Mesodermal cell (in vitro differentiated cells): ENCODE measurements at regions not wholly inside any gene's neighbourhood (a gene's known extent, or its start where the extent isn't known, plus 50 kb on each side); places are given as distances from the start of the nearest gene placed in this dataset.
"Not testable (repeated sequence)": the region's sequence is repeated elsewhere in the genome, so short reads cannot be mapped to it uniquely, and the experiment has no call there.

Experiments used
- H3K27ac ChIP-seq: 2 replicates; pipeline ENCODE4 v1.7.0; 2013; ENCODE audit warnings: mild to moderate bottlenecking, low read depth, low read length, moderate library complexity; ENCODE audit not compliant: severe bottlenecking
- H3K36me3 ChIP-seq: 2 replicates; pipeline ENCODE4 v1.7.1; 2013; ENCODE audit warnings: mild to moderate bottlenecking, low read length, moderate library complexity; ENCODE audit not compliant: control insufficient read depth, insufficient read depth
- H3K4me1 ChIP-seq: one replicate; pipeline ENCODE4 v1.7.1; 2013; ENCODE audit warnings: mild to moderate bottlenecking, low read length; ENCODE audit not compliant: insufficient read depth, control insufficient read depth, poor library complexity, severe bottlenecking
- H3K4me3 ChIP-seq: 2 replicates; pipeline ENCODE4 v1.7.0; 2013; ENCODE audit warnings: low read length, control low read depth, mild to moderate bottlenecking; ENCODE audit not compliant: insufficient read depth, poor library complexity, severe bottlenecking; ENCODE audit errors: extremely low read depth
- H3K9me3 ChIP-seq: 2 replicates; pipeline ENCODE4 v1.7.1; 2013; ENCODE audit warnings: mild to moderate bottlenecking, low read length, moderate library complexity; ENCODE audit not compliant: control insufficient read depth
- WGBS, 2 experiments: methylation state at CpG; one replicate each; pipeline ENCODE4 v1.1.5; 2013; ENCODE audit warnings: missing lambda C conversion rate in 2 of 2; ENCODE audit not compliant: insufficient coverage in 2 of 2; 5-methylcytosine and 5-hydroxymethylcytosine counted together

GRCh38 chr16:29148867-29149272 lies 164.0 kb downstream of the LAT start:
- WGBS, 2 experiments, result 86 to 92% methylated on average over 8 to 15 of the region's 15 CpGs
- Histone ChIP-seq H3K9me3 (no peaks in the 10 kb centered on the region), H3K27ac (no peak overlapping the region), H3K36me3 (no peaks in the 10 kb centered on the region), H3K4me1 (peaks cover 4% of the 10 kb centered on the region), H3K4me3 (no peak overlapping the region)

GRCh38 chr16:29148131-29148691 lies 163.4 kb downstream of the LAT start:
- 85 to 90% methylated on average over 8 to 10 of the region's 15 CpGs for WGBS, 2 experiments
- Histone ChIP-seq H3K4me3 (no peak overlapping the region), H3K36me3 (no peaks in the 10 kb centered on the region), H3K27ac (no peak overlapping the region), H3K9me3 (no peaks in the 10 kb centered on the region), H3K4me1 (peaks cover 4% of the 10 kb centered on the region)

- 87 to 89% methylated on average over 5 to 7 of the region's 10 CpGs for WGBS, 2 experiments
- not testable (repeated sequence) for H3K36me3 ChIP-seq, H3K4me3 ChIP-seq, H3K9me3 ChIP-seq, H3K27ac ChIP-seq, H3K4me1 ChIP-seq
Observed at GRCh38 chr16:29147710-29148109, 162.9 kb downstream of the LAT start.

GRCh38 chr16:29146808-29147643 lies 162.2 kb downstream of the LAT start:
- not testable (repeated sequence) for H3K9me3 ChIP-seq, H3K36me3 ChIP-seq, H3K4me3 ChIP-seq, H3K27ac ChIP-seq, H3K4me1 ChIP-seq
- WGBS, 2 experiments, result 89 to 93% methylated on average over 4 to 6 of the region's 11 CpGs

GRCh38 chr16:29146266-29146665 lies 161.4 kb downstream of the LAT start:
- no peaks in the 10 kb centered on the region for H3K9me3 ChIP-seq
- H3K27ac ChIP-seq, result no peak overlapping the region
- no peaks in the 10 kb centered on the region for H3K36me3 ChIP-seq
- no peak overlapping the region for H3K4me3 ChIP-seq
- 89 to 97% methylated on average over 6 to 10 of the region's 15 CpGs for WGBS, 2 experiments
- no peaks in the 10 kb centered on the region for H3K4me1 ChIP-seq

- not testable (repeated sequence) for H3K9me3 ChIP-seq, H3K27ac ChIP-seq, H3K36me3 ChIP-seq, H3K4me1 ChIP-seq, H3K4me3 ChIP-seq
- WGBS, 2 experiments, result 87 to 94% methylated on average over 9 to 11 of the region's 15 CpGs
Observed at GRCh38 chr16:29145486-29146225, 160.8 kb downstream of the LAT start.

- not testable (repeated sequence) for H3K4me3 ChIP-seq, H3K9me3 ChIP-seq, H3K36me3 ChIP-seq, H3K4me1 ChIP-seq, H3K27ac ChIP-seq
- WGBS, 2 experiments, result 100% methylated on average over 3 to 5 of the region's 12 CpGs
Observed at GRCh38 chr16:29145086-29145485, 160.2 kb downstream of the LAT start.

- not testable (repeated sequence) for H3K36me3 ChIP-seq, H3K27ac ChIP-seq, H3K4me1 ChIP-seq, H3K9me3 ChIP-seq, H3K4me3 ChIP-seq
- WGBS, 2 experiments, result 81 to 86% methylated on average over 9 of the region's 15 CpGs
Observed at GRCh38 chr16:29144669-29145062, 159.8 kb downstream of the LAT start.

GRCh38 chr16:29143739-29144668 lies 159.2 kb downstream of the LAT start:
- not testable (repeated sequence) for H3K4me1 ChIP-seq, H3K27ac ChIP-seq, H3K4me3 ChIP-seq, H3K36me3 ChIP-seq, H3K9me3 ChIP-seq
- 91 to 93% methylated on average over 9 to 14 of the region's 23 CpGs for WGBS, 2 experiments

- not testable (repeated sequence) for H3K4me3 ChIP-seq
- WGBS, 2 experiments, result 89 to 92% methylated on average over 13 to 14 of the region's 14 CpGs
Observed at GRCh38 chr16:29142506-29142905, 157.7 kb downstream of the LAT start.

More at GRCh38 chr16:29142506-29142905, 157.7 kb downstream of the LAT start:
- H3K36me3 ChIP-seq, H3K27ac ChIP-seq, H3K9me3 ChIP-seq, H3K4me1 ChIP-seq: not testable (repeated sequence)
